ENCODE measurements at regions not wholly inside any gene's neighbourhood (a gene's known extent, or its start where the extent isn't known, plus 50 kb on each side); places are given as distances from the start of the nearest gene placed in this dataset.

DNA sequence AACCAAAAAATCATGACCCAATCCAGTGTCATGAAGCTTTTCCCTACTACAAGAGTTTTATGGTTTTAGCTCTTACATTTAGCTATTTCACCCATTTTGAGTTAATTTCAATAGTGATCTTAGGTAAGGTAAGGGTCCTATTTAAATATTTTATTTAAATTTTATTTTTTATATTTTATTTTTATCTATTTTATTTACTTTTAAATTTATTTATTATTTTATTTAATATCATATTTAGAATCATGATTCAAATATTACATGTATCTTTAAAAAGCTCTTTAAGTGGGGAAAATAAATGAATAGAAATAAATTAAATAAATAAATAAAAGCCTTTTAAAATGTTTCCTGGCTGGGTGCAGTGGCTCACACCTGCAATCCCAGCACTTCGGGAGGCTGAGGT lies 276.0 kb downstream of the SKIDA1 start:
- DNase-seq = no peak

DNA sequence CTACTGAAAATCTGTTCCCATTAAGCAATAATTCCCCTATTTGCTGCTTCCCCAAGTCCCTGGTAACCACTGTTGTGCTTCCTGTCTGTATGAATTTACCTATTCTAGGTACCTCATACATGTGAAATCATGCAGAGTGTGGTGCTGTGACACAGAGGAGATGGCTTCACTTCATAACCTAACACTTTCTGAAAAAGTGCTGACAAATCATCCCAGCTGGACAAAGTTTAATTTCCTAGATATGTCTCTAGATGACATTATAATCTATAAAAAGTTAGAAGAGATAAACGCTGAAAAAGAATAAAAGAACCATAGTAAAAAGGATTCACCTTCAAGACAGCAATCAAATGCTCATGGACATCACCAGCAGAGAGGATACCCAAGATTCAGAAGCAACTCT lies 277.9 kb downstream of the SKIDA1 start:
- DNase-seq = no peak

DNA sequence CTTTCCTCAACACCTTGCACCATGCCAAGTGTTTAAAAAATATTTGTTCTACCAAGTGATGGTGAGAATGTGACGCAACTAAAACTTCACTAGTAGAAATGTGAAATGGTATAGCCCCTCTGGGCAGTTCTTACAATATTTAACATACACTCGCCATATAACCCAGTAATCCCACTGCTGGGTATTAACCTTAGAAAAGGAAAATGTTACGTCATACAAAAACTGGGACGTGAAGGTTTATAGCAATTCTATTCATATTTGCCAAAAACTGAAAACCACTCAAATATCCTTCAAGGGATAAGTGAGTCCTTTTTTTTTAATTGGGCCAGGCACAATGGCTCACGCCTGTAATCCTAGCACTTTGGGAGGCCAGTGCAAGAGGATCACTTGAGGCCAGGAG lies 279.3 kb downstream of the SKIDA1 start:
- DNase-seq = no peak

DNA sequence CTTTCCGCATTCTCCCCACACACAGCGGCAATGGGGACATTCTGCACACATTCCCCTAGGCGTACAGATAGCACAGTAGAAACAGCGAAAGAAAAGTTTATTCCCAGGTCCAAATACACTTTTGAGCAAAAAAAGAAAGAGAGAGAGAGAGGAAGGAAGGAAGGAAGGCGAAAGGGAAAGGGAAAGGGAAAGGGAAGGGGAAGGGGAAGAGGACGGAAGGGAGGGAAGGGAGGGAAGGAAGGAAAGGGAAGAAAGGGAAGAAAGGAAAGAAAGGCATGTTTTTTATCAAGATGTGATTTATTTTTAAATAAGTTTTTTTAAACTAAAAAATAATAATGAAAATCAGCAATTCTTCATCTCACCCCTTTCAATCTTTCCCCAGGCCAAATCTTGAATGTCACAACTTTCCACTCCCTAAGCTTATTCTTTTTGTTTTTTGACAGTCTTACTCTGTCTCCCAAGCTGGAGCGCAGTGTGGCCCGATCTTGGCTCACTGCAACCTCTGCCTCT lies 281.7 kb downstream of the SKIDA1 start:
- no peak for DNase-seq

DNA sequence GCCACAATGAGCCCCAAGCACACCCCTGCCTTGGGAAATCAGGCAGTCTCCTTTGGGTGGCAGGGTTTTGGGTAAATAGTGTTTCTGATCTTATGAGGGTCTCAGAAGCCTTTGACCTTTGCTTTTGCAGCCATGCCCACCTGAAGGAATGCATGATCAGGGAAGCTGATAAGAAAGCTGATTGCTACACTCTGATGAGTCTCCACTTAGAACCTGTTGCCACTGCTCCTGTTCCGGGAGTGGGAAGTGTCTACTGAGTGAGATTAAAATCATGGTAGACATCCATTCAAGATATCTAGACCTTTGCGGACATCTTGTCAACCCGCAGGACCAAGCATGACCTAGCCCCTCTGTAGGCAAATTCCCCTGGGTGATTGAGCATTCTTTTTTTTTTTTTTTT lies 282.6 kb downstream of the SKIDA1 start:
- DNase-seq = no peak

DNA sequence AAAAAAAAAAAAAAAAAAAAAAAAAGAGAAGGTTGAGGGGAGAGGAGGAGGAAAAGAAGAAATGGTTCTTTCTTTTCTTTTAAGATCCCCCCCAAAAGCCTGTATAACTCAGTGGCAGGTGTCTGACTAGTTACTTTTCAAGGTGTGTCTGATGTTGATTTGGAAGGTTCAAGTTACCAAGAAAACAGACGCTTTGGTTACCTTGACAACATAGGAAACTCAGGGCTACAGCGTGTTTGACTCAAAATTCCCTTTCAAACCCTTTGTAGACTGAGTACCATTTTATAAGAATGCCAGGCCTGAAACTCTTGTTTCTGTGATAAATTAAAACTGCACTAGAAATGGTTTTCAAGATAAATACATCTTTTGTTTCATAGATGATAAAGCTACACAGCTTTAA lies 286.8 kb downstream of the SKIDA1 start:
- no peak for DNase-seq

DNA sequence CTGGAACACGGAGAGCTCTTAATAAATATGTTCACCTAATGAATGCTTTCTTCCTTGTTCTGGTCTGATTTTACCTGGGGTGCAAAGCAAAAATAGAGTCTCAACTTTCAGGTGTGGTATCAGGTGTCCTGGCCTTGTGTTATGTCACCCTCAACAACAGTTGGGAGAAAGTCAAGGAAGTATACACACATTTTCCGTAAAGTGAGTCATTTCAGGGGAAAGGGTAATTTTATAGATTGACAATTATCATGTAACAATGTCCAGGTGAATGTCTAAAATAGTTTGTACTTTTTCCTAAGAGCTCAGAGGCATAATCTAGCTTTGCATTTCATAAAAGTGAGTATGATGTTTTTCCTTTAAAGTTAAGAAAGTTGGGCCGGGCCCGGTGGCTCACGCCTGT lies 287.4 kb downstream of the SKIDA1 start:
- no peak for DNase-seq

DNA sequence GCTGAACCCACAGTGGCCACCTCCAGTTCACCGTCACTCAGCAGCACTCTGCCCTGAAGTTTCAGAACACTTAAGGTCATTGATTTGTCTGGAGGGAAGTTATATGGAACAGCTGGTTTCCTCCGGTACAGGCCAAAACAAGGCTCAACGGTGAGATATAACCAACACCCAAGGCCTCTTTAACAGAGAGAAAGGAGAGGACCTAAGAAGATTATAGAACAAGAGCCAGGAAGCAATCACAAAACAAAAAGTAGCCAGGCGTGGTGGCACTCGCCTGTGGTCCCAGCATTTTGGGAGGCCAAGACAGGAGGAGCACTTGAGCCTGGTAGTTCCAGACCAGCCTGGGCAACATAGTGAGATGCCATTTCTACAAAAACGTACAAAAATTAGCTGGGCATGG lies 290.7 kb downstream of the SKIDA1 start:
- DNase-seq = no peak

DNA sequence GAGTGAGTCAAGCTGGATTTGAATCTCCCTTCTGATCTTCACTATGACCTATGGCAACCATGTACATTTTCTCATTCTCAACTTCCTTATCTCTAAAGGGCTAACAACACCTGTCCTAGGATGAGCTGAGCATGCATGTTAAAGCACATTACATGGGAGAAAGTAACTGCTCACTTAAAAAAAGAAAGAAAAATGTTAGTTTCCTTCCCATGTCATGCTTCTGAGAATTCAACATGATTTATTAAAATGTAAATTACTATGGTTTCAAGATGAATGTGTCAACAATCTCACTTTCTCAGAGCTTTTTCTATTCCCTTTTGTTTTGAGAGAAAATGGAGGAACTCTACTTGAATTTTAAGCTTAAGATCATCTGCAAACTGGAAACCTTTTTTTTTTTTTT lies 295.3 kb downstream of the SKIDA1 start:
- DNase-seq = no peak

DNA sequence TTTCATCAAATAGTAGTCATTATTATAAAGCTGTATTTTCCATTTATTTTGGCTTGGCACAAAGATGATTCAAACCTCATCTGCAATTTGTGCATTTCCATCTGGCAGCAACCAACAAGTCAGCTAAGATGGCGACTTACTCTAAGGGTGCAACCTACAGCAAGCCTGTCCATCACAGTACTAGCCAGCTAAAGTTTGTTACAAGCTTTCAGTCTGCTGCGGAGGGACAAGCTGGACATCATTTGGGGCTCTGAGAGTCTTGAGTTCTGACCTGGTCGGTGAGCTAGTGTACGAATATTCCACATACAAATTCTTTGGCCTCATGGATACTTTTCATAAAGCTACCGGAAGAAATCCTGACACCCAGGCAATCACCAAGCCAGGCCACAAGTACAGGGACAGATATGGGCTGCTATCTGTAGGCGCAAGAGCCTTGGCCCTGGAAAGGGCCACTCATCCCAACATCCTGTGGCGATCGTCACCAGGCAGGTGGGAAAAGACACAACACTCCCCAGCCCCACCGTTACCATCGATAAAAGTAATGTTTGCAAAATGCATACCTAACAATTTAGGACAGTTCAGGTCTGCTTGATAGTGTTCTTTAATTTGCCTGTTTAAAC lies 307.6 kb downstream of the SKIDA1 start:
- no peak for DNase-seq

DNA sequence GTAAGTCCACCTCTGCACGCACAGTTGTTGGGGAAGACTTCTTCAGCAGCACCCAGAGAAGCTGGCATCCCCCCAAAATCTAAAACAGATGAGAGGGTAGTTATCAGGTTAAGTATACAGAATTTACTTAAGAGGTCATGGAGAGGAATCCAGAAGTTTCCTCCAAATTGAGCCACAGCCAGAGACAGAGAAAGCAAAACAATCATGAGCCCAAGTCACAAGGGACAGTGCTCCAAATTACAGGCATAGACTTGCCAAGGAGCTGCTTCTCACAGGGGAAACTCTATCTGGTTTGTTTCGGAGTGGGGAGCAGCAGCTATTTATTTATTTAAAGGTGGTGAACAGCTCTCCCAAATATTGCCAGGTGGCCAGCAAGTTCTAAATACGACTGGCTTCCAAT lies 308.4 kb downstream of the SKIDA1 start:
- no peak for DNase-seq

DNA sequence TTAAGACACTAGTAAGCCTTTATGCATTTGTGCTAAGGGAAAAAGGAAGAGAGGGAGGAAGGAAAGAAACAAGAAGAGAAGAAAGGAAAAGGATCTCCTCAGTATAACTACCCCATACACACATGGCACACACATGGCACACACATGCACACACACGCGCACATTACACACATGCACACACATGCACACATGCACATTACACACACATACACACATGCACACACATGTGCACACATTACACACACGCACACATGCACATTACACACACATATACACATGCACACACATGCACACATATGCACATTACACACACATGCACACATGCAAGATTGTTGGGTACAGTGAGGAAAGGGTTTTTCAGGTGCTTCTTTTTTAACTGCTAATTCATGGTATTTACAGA lies 311.2 kb downstream of the SKIDA1 start:
- no peak for DNase-seq

DNA sequence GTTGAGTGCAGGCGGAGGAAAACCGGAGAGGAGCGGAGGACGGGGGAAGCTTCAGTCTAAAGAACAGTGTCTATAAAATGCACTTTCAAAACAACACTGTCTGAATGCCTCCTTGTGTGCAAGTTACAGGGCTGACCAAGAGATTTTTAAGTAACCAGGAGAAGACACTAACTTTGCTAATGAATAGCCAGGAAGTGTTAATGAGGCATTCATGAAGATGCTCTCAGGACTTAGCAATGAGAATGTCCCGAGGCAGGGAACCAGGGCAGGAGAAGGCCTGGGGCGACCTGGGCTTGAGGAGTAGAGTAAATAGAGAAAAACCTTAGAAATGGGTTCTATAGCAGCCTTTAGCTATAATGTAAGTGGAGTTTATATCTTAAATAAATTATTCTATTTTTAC lies 312.1 kb downstream of the SKIDA1 start:
- no peak for DNase-seq

DNA sequence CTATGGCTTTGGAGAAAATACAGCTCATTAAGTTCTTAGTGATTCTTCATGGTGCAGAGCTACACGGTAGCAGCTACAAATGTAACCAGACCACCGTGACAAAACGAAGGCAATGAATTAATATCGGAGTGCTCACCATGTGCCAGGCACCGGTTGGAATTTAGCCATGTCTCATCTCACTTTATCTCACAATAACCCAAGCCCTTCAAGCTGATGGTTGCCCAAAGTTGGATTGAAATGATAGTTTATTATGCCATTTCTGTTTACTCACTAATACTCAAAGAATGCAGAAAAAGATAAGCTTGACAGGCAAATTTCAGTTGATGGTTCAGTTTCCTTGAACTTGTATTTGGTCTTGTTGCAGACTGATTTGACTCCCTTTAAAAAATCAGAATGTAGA lies 312.6 kb downstream of the SKIDA1 start:
- no peak for DNase-seq

DNA sequence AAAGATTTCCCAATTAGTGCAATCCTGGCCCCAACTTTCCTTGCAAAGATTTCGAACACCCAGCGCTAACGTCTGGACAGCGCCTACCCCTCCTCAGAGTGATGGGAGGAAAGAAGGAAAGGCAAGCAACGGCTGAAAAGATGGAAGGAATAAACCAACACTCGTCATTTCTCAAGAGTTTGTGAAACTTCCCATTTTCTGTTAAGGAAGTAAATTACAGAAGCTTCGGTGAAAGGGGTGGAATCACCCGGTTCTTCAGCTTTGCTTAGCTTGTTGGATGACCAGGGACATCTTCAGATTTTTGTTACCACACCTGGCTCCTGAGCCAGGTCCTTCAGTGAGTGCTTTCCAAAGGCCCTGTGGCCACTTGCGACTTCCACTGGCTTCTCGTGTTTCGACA lies 313.1 kb downstream of the SKIDA1 start:
- no peak for DNase-seq

DNA sequence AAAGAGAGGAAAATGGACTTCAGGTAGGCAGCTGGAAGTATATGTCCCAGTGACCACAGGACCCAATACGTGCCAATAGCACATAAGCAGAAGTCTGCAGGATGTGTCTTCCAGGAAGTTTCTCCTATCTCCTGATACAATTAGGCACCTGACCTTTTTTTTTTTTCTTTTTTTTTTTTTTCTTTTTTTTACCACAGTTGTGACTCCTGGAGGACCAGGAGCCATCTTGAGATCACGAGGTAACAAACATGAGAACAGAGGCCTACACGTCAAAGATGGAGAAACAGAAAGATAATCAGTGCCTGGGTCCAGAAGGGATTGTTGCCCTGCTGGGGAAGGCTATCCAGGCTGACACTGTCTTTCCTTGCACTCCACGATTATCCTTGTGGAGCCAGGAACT lies 312.4 kb upstream of the NEBL start:
- DNase-seq = no peak

DNA sequence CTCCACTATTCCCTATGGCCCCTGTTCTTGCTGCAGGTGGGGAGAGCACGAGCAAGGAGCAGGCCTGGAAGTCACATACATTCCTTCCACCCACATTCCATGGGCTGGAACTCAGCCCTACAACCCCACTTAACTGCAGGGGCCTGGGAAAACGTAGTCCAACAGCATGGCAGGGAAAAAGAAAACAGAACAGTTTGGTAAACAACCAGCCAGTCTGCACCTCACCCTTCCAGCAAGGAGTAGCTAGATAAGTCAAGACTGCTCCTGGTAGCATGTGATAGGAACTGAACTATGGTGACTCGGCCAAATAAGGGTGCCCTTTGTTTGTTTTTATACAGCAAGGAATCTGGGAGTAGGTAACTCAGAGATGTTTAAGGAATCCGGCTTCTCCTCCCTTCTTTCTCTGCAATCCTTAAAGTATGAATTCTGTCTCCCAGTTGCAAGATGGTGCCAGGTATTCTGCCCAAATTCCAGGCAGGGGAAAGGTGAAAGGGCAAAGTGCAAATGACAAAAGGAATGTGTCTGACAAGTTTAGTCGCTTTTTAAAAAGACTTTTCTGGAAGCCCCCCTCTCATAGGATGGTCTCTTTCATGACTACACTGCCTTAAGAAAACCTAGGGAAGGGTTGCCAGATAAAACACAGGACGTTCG lies 311.7 kb upstream of the NEBL start:
- DNase-seq = no peak

DNA sequence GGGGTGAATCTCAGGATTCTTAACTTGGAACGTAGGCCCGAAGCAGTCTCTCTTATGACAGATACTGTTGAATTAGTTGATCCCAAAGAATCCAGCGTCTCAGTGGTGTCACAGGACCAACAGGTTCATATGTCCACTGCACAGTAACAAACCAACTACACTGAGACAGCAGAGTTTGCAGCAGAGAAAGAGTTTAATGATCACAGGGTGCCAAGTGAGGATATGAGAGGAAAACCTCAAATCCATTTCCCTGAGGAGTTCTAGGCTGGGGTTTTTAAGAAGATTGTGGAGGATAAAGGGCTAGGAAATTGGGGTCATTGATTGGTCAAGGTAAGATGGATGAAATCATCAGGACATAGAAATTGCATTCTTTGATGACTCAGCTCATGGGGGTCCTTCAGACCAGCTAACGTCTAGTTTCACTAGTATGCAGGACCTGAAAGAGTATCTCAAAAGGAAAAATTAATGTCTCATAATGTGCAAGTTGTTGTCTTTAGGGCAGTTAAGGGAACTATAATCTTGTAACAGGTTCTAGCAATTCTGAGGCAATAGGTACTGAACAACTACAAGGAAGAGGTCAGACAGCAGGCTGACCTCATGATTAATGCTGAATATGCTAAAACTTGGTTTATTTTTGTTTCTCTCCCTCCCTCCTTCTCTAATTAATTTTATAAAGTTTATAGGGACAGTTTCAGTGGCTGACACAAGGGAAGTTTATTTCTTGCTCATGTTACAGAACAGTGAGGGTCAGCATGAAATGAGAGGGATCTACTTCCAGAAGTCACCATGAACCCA lies 310.9 kb upstream of the NEBL start:
- DNase-seq = no peak

DNA sequence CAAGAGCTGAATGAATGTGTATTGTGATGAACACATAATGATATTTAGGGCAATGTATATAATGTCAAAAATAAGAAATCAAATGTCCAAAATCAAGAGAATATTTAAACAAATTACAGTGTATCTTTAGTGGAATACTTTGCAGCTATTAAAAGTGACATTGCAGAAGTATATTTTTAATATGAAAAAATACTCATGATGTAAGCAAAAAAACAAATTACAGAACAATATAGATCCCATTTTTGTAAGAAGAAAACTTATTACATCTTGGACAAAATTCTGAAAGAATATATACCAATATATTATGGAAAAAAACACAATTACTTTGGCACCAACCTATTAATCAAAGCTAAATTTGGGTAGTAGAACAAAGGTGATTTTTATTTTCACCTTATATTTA lies 308.2 kb upstream of the NEBL start:
- DNase-seq = no peak

DNA sequence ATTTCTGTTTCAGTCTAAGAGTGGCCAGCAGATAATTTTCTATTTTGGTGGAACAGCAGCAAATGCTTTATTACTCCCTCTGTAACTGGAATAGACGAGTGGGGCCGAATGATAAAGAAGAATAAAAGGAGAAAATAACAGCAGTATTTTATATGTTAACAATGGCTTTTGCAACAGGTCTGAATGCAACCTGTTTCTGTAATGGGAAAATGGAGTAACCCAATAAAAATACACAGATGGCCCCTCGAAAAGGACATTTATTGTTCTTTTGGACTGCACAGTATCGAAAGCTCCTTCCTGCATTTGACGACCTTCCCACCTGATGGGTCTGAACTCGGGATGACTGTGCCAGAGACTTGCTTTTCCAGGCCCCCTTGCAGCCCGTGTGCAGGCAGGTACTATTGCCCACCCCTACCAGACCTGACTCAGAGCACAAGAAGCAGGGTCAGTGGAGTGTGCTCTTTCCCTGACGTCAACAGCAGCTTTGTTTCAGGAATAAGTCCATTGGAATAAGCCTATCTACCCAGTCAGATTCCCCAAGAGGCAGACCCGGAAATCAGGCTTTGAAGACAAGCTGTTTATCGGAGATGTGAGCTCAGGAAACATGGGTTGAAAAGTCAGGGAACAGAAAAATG lies 306.5 kb upstream of the NEBL start:
- DNase-seq = no peak

DNA sequence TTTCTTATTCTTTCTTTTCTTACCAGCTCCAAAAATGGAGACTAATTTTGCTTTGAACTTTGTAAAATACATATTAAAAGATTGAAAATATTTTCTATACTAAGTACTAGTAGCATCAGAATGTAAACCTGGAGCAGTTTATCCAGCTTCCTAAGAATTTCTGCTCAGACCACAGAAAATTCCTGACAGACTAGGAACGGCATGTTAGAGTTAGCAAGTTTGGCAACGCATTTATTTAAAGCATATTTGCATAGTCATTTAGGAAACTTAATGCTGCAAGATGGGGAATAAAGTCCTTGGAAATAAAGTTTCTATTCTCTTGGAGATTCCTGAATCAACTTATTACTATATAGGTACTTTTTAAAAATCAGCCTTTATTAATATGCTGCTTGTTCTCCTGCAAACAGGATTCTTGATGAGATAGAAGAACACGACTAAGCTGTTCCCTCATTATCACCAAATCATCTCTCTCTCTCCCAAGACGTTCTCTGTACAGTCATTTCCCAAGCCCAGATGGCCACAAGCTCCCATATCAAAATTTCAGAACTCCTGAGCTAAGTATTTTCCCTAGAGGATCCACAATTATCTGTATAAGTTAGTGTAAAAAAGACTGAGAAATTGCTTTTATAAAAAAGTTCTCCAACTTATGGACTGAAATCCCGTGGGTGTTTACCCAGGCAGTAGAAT lies 305.8 kb upstream of the NEBL start:
- no peak for DNase-seq

DNA sequence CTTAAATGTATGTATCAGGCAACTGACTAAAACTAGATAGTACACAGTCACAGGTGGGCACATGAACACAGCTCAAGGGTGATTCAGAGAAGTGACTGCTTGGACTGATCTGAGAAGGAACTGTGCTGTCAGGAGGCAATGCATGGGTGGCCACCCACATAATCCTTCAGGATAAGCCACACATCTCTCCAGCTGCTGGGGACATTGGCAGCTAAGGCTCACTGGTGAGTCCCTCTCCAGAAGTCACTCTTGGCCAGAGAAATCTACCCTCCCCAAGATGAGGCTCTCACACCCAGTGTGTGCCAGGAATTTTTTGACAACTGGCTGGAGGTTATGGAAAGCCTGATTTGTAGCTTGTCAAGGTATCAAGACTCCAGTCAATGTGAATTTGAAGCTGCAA lies 302.4 kb upstream of the NEBL start:
- DNase-seq = no peak

DNA sequence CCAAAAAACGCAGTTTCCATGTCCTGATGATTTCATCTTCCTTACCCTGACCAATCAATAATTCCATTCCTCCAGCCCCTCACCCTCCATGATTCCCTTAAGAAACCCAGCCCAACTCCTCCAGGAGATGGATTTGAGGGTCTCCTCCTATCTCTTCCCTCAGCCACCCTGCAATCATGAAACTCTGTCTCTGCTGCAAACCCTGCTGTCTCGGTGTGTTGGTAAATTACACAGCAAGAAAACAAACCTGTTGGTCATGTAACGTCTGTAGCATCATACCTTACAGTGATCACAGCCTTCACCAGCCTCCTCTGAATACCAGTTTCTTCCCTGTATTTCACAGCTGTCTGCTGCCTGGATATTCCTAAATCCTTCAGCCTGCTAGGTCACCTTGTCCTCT lies 300.7 kb upstream of the NEBL start:
- DNase-seq = no peak
